ENCODE measurements at regions not wholly inside any gene's neighbourhood (a gene's known extent, or its start where the extent isn't known, plus 50 kb on each side); places are given as distances from the start of the nearest gene placed in this dataset.

- peak; percentile 5 for DNase-seq
- in situ Hi-C loops (cut with MboI; ENCODE audit: low pct_unique_long_range_greater_than_20kb, low sequenced_read_pairs), result no loop called here
Observed at GRCh38 chr10:61124756-61125530, 181.0 kb upstream of the RHOBTB1 start.

GRCh38 chr10:61120805-61121204 lies 176.8 kb upstream of the RHOBTB1 start:
- DNase-seq, result no peak
- in situ Hi-C loops (cut with MboI; ENCODE audit: low pct_unique_long_range_greater_than_20kb, low sequenced_read_pairs), result no loop called here

- in situ Hi-C loops (cut with MboI; ENCODE audit: low pct_unique_long_range_greater_than_20kb, low sequenced_read_pairs), result no loop called here
- DNase-seq, result no peak
Observed at GRCh38 chr10:61119573-61119972, 175.6 kb upstream of the RHOBTB1 start.

GRCh38 chr10:61115897-61116296 lies 171.9 kb upstream of the RHOBTB1 start:
- DNase-seq, result no peak
- in situ Hi-C loops (cut with MboI; ENCODE audit: low pct_unique_long_range_greater_than_20kb, low sequenced_read_pairs), result no loop called here

- in situ Hi-C loops (cut with MboI; ENCODE audit: low pct_unique_long_range_greater_than_20kb, low sequenced_read_pairs), result no loop called here
- DNase-seq, result no peak
Observed at GRCh38 chr10:61112771-61113170, 168.8 kb upstream of the RHOBTB1 start.

GRCh38 chr10:61110936-61111335 lies 167.0 kb upstream of the RHOBTB1 start:
- DNase-seq, result no peak
- in situ Hi-C loops (cut with MboI; ENCODE audit: low pct_unique_long_range_greater_than_20kb, low sequenced_read_pairs), result no loop called here

- no peak for DNase-seq
- in situ Hi-C loops (cut with MboI; ENCODE audit: low pct_unique_long_range_greater_than_20kb, low sequenced_read_pairs), result no loop called here
Observed at GRCh38 chr10:61110188-61110844, 166.3 kb upstream of the RHOBTB1 start.

- in situ Hi-C loops (cut with MboI; ENCODE audit: low pct_unique_long_range_greater_than_20kb, low sequenced_read_pairs), result no loop called here
- no peak for DNase-seq
Observed at GRCh38 chr10:61108915-61109314, 164.9 kb upstream of the RHOBTB1 start.

- in situ Hi-C loops (cut with MboI; ENCODE audit: low pct_unique_long_range_greater_than_20kb, low sequenced_read_pairs), result no loop called here
- no peak for DNase-seq
Observed at GRCh38 chr10:61100887-61101286, 156.9 kb upstream of the RHOBTB1 start.

GRCh38 chr10:61099756-61100155 lies 155.8 kb upstream of the RHOBTB1 start:
- in situ Hi-C loops (cut with MboI; ENCODE audit: low pct_unique_long_range_greater_than_20kb, low sequenced_read_pairs), result no loop called here
- no peak for DNase-seq

- DNase-seq, result no peak
- in situ Hi-C loops (cut with MboI; ENCODE audit: low pct_unique_long_range_greater_than_20kb, low sequenced_read_pairs), result no loop called here
Observed at GRCh38 chr10:61098966-61099365, 155.0 kb upstream of the RHOBTB1 start.

- in situ Hi-C loops (cut with MboI; ENCODE audit: low pct_unique_long_range_greater_than_20kb, low sequenced_read_pairs), result no loop called here
- peak; percentile 35 for DNase-seq
Observed at GRCh38 chr10:61097026-61097425, 153.0 kb upstream of the RHOBTB1 start.

GRCh38 chr10:61096056-61096455 lies 152.1 kb upstream of the RHOBTB1 start:
- in situ Hi-C loops (cut with MboI; ENCODE audit: low pct_unique_long_range_greater_than_20kb, low sequenced_read_pairs), result no loop called here

GRCh38 chr10:61091531-61091930 lies 147.5 kb upstream of the RHOBTB1 start:
- DNase-seq, result no peak

More at GRCh38 chr10:61096056-61096455, 152.1 kb upstream of the RHOBTB1 start:
- no peak for DNase-seq

GRCh38 chr10:61089251-61089650 lies 145.3 kb upstream of the RHOBTB1 start:
- DNase-seq, result no peak
- in situ Hi-C loops (cut with MboI; ENCODE audit: low pct_unique_long_range_greater_than_20kb, low sequenced_read_pairs), result no loop called here

More at GRCh38 chr10:61091531-61091930, 147.5 kb upstream of the RHOBTB1 start:
- in situ Hi-C loops (cut with MboI; ENCODE audit: low pct_unique_long_range_greater_than_20kb, low sequenced_read_pairs), result no loop called here

GRCh38 chr10:61084493-61084892 lies 140.5 kb upstream of the RHOBTB1 start:
- in situ Hi-C loops (cut with MboI; ENCODE audit: low pct_unique_long_range_greater_than_20kb, low sequenced_read_pairs), result no loop called here
- no peak for DNase-seq

- in situ Hi-C loops (cut with MboI; ENCODE audit: low pct_unique_long_range_greater_than_20kb, low sequenced_read_pairs), result no loop called here
- DNase-seq, result no peak
Observed at GRCh38 chr10:61081301-61081700, 137.3 kb upstream of the RHOBTB1 start.

- no peak for DNase-seq
- in situ Hi-C loops (cut with MboI; ENCODE audit: low pct_unique_long_range_greater_than_20kb, low sequenced_read_pairs), result no loop called here
Observed at GRCh38 chr10:61078542-61079275, 134.7 kb upstream of the RHOBTB1 start.

- in situ Hi-C loops (cut with MboI; ENCODE audit: low pct_unique_long_range_greater_than_20kb, low sequenced_read_pairs), result no loop called here
- peak; percentile 9 for DNase-seq
Observed at GRCh38 chr10:61076572-61077114, 132.7 kb upstream of the RHOBTB1 start.

GRCh38 chr10:61073391-61073790 lies 129.4 kb upstream of the RHOBTB1 start:
- in situ Hi-C loops (cut with MboI; ENCODE audit: low pct_unique_long_range_greater_than_20kb, low sequenced_read_pairs), result no loop called here
- no peak for DNase-seq

Measured in KBM-7 (cell line).